Suppressor macrophage treated with lipopolysaccharide for 1 hour (primary cell): ENCODE measurements at regions not wholly inside any gene's neighbourhood (a gene's known extent, or its start where the extent isn't known, plus 50 kb on each side); places are given as distances from the start of the nearest gene placed in this dataset.
A peak's percentile ranks its signal among the peaks of the same experiment; 100 is the strongest.

Experiments used
- DNase-seq, 3 donors: peaks; one replicate each; pipeline ENCODE4 v3.0.0-alpha.2; 2020 to 2022

- DNase-seq: no peak
Measured at GRCh38 chr20:40443753-40444152, 245.3 kb downstream of the MAFB start.

- peak in 2 of 3 donors; percentile 25 to 68 for DNase-seq
Measured at GRCh38 chr20:40442181-40442963, 246.7 kb downstream of the MAFB start.

- no peak for DNase-seq
Measured at GRCh38 chr20:40441771-40442170, 247.3 kb downstream of the MAFB start.

- DNase-seq: no peak
Measured at GRCh38 chr20:40438161-40438830, 250.7 kb downstream of the MAFB start.

- no peak for DNase-seq
Measured at GRCh38 chr20:40436011-40436410, 253.0 kb downstream of the MAFB start.

GRCh38 chr20:40435146-40435895 is 253.7 kb downstream of the MAFB start:
- peak in 2 of 3 donors; percentile 46 to 73 for DNase-seq

- no peak for DNase-seq
Measured at GRCh38 chr20:40434122-40434521, 254.9 kb downstream of the MAFB start.

- DNase-seq: no peak
Measured at GRCh38 chr20:40433341-40433861, 255.6 kb downstream of the MAFB start.

- DNase-seq: no peak
Measured at GRCh38 chr20:40431611-40432010, 257.4 kb downstream of the MAFB start.

GRCh38 chr20:40431112-40431511 is 257.9 kb downstream of the MAFB start:
- no peak for DNase-seq

GRCh38 chr20:40427026-40427425 is 262.0 kb downstream of the MAFB start:
- DNase-seq: peak; percentile 73 to 88 (median 84)

GRCh38 chr20:40424695-40425094 is 264.3 kb downstream of the MAFB start:
- no peak for DNase-seq

GRCh38 chr20:40422656-40423055 is 266.4 kb downstream of the MAFB start:
- peak; percentile 51 to 74 (median 69) for DNase-seq

GRCh38 chr20:40416274-40416673 is 272.8 kb downstream of the MAFB start:
- DNase-seq: no peak

- no peak for DNase-seq
Measured at GRCh38 chr20:40414843-40415615, 274.0 kb downstream of the MAFB start.

- DNase-seq: peak in 2 of 3 donors; percentile 7 to 28
Measured at GRCh38 chr20:40410028-40410427, 279.0 kb downstream of the MAFB start.

- no peak for DNase-seq
Measured at GRCh38 chr20:40397467-40397866, 291.6 kb downstream of the MAFB start.

- DNase-seq: no peak
Measured at GRCh38 chr20:40393197-40394079, 295.6 kb downstream of the MAFB start.

- DNase-seq: no peak
Measured at GRCh38 chr20:40390654-40391053, 298.4 kb downstream of the MAFB start.

GRCh38 chr20:40370800-40371199 is 318.2 kb downstream of the MAFB start:
- no peak for DNase-seq

GRCh38 chr20:40368876-40369275 is 320.2 kb downstream of the MAFB start:
- DNase-seq: peak; percentile 21 to 66 (median 64)
